H1 (cell line): ENCODE measurements at regions not wholly inside any gene's neighbourhood (a gene's known extent, or its start where the extent isn't known, plus 50 kb on each side); places are given as distances from the start of the nearest gene placed in this dataset.

Experiments
- CEBPB ChIP-seq: IDR thresholded peaks from 2 replicates; pipeline ENCODE4 v1.6.1; 2012; ENCODE audit warnings: low read depth, low read length
- HDAC6 ChIP-seq: IDR thresholded peaks from one replicate; pipeline ENCODE4 v1.7.1; 2012; ENCODE audit warnings: low read depth, mild to moderate bottlenecking, inconsistent platforms, low read length, moderate library complexity
- JUN ChIP-seq: IDR thresholded peaks from 2 replicates; pipeline ENCODE4 v1.6.1; 2011; ENCODE audit warnings: low read depth, mild to moderate bottlenecking, improper control_type of control experiment, low read length
- KDM5A ChIP-seq: fragments of 200-600 bp; IDR thresholded peaks from 2 replicates; pipeline ENCODE4 v1.7.1; 2012; ENCODE audit warnings: mild to moderate bottlenecking, low read length, inconsistent platforms, mixed read lengths
- POLR2A ChIP-seq, 2 experiments: IDR thresholded peaks; 1 replicate in 1 of 2; 2 replicates in 1 of 2; pipeline ENCODE4 v1.6.1; 2011; ENCODE audit warnings: low read depth in 2 of 2, low read length in 2 of 2, mild to moderate bottlenecking in 2 of 2; ENCODE audit errors: control extremely low read depth in 1 of 2
- TF ChIP-seq, protein P1 (sequence below), 3 experiments: IDR thresholded peaks; 1 replicate in 2 of 3; 2 replicates in 1 of 3; pipeline versions ENCODE4 v1.5.1 to v1.6.1; 2011; ENCODE audit warnings: low read length in 3 of 3, mild to moderate bottlenecking in 3 of 3, inconsistent platforms in 2 of 3, low read depth in 1 of 3, moderate library complexity in 1 of 3; ENCODE audit not compliant: insufficient read depth in 1 of 3; ENCODE audit errors: control extremely low read depth in 1 of 3

DNA sequence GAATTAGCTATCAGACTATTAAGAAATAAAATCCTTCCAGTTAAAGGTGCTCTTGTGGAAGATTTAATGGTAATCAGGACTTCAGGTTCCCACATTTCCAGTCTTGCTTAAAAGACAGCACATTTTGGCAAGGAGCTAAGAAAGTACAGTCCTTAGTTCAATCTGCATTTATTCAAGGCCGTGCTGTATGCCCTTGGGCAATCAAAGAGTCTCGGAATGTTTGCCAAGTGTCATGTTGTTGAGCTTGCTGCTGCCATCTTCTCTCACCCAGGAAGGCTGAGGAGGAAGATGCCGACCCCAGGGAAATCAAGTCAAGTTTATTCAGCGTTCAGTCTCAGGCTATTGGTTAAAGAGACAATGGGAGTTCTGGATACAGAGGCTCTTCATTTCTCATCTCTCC is 388.1 kb upstream of the IGFBP7 start:
- TF ChIP-seq POLR2A (IDR thresholded peaks at IDR 0.05; ENCODE audit: control extremely low read depth in 1 of 2, low read depth in 2 of 2, low read length in 2 of 2) (no peak), HDAC6 (no peak), JUN (no peak), KDM5A (no peak), CEBPB (no peak)
- TF ChIP-seq, protein P1, sequence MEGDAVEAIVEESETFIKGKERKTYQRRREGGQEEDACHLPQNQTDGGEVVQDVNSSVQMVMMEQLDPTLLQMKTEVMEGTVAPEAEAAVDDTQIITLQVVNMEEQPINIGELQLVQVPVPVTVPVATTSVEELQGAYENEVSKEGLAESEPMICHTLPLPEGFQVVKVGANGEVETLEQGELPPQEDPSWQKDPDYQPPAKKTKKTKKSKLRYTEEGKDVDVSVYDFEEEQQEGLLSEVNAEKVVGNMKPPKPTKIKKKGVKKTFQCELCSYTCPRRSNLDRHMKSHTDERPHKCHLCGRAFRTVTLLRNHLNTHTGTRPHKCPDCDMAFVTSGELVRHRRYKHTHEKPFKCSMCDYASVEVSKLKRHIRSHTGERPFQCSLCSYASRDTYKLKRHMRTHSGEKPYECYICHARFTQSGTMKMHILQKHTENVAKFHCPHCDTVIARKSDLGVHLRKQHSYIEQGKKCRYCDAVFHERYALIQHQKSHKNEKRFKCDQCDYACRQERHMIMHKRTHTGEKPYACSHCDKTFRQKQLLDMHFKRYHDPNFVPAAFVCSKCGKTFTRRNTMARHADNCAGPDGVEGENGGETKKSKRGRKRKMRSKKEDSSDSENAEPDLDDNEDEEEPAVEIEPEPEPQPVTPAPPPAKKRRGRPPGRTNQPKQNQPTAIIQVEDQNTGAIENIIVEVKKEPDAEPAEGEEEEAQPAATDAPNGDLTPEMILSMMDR (IDR thresholded peaks at IDR 0.05; ENCODE audit: control extremely low read depth in 1 of 3, insufficient read depth in 1 of 3, low read depth in 1 of 3, low read length in 3 of 3): no peak
